ENCODE measurements at regions not wholly inside any gene's neighbourhood (a gene's known extent, or its start where the extent isn't known, plus 50 kb on each side); places are given as distances from the start of the nearest gene placed in this dataset.

- TF ChIP-seq FOXM1 (IDR thresholded peaks at IDR 0.05; ENCODE audit: low read depth, low read length) (no peak), EP300 (IDR thresholded peaks at IDR 0.05; ENCODE audit: borderline replicate concordance in 1 of 2, control insufficient read depth in 1 of 2, low read depth in 2 of 2, low read length in 2 of 2) (no peak), SIN3A (IDR thresholded peaks at IDR 0.05; ENCODE audit: low read depth, low read length) (no peak), BACH1 (IDR thresholded peaks at IDR 0.05; ENCODE audit: borderline replicate concordance) (no peak), RAD21 (IDR thresholded peaks at IDR 0.05; ENCODE audit: insufficient read depth, low read depth, low read length) (no peak), BHLHE40 (IDR thresholded peaks at IDR 0.05; ENCODE audit: borderline replicate concordance in 1 of 2, low read depth in 2 of 2, low read length in 1 of 2) (no peak), KDM1A (IDR thresholded peaks at IDR 0.05; ENCODE audit: borderline replicate concordance) (no peak), ZNF207 (IDR thresholded peaks at IDR 0.05; ENCODE audit: borderline replicate concordance) (no peak), ZNF274 (IDR thresholded peaks at IDR 0.05; ENCODE audit: insufficient read depth, insufficient read length) (no peak)
- TF ChIP-seq, protein P1, sequence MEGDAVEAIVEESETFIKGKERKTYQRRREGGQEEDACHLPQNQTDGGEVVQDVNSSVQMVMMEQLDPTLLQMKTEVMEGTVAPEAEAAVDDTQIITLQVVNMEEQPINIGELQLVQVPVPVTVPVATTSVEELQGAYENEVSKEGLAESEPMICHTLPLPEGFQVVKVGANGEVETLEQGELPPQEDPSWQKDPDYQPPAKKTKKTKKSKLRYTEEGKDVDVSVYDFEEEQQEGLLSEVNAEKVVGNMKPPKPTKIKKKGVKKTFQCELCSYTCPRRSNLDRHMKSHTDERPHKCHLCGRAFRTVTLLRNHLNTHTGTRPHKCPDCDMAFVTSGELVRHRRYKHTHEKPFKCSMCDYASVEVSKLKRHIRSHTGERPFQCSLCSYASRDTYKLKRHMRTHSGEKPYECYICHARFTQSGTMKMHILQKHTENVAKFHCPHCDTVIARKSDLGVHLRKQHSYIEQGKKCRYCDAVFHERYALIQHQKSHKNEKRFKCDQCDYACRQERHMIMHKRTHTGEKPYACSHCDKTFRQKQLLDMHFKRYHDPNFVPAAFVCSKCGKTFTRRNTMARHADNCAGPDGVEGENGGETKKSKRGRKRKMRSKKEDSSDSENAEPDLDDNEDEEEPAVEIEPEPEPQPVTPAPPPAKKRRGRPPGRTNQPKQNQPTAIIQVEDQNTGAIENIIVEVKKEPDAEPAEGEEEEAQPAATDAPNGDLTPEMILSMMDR (IDR thresholded peaks at IDR 0.05 in 2 of 3, conservative IDR thresholded peaks at IDR 0.05 in 1 of 3; ENCODE audit: control insufficient read depth in 2 of 3, extremely low read depth in 1 of 3, insufficient read depth in 1 of 3, low read depth in 3 of 3, low read length in 3 of 3): no peak
- TF ChIP-seq, protein P2, sequence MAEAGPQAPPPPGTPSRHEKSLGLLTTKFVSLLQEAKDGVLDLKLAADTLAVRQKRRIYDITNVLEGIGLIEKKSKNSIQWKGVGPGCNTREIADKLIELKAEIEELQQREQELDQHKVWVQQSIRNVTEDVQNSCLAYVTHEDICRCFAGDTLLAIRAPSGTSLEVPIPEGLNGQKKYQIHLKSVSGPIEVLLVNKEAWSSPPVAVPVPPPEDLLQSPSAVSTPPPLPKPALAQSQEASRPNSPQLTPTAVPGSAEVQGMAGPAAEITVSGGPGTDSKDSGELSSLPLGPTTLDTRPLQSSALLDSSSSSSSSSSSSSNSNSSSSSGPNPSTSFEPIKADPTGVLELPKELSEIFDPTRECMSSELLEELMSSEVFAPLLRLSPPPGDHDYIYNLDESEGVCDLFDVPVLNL (IDR thresholded peaks at IDR 0.05; ENCODE audit: low read depth, low read length): no peak
Measured at GRCh38 chr16:60788631-60789030, 1247.6 kb downstream of the CDH8 start.
